SK-N-SH treated with all-trans-retinoic acid at 6 μM for 48 hours (cell line): ENCODE measurements at regions not wholly inside any gene's neighbourhood (a gene's known extent, or its start where the extent isn't known, plus 50 kb on each side); places are given as distances from the start of the nearest gene placed in this dataset.

Experiments used
- ATAC-seq: fragments of 200-7000 bp; cut with Tn5 transposase; 3 replicates; pipeline ENCODE4 v1.9.1; 2020; ENCODE audit warnings: mild to moderate bottlenecking, moderate library complexity
- ARNTL ChIP-seq: fragments of 450-650 bp; formaldehyde crosslinking; IDR thresholded peaks from 2 replicates; pipeline ENCODE4 v1.5.0; 2020; ENCODE audit warnings: low read depth, mild to moderate bottlenecking, moderate library complexity, borderline replicate concordance
- BACH2 ChIP-seq: fragments of 250-450 bp; sonication (Bioruptor Pico); IDR thresholded peaks from 2 replicates; pipeline ENCODE4 v1.9.0; 2021; ENCODE audit warnings: mild to moderate bottlenecking, borderline replicate concordance
- CREB5 ChIP-seq: fragments of 250-450 bp; sonication (Bioruptor Pico); IDR thresholded peaks from 2 replicates; pipeline ENCODE4 v1.5.1; 2020; ENCODE audit warnings: low read depth, mild to moderate bottlenecking, moderate library complexity
- CSDC2 ChIP-seq: fragments of 250-450 bp; sonication (Bioruptor Pico); IDR thresholded peaks from 2 replicates; pipeline ENCODE4 v1.5.0; 2020; ENCODE audit warnings: mild to moderate bottlenecking, moderate library complexity
- CSRNP3 ChIP-seq: fragments of 250-450 bp; sonication (Bioruptor Pico); IDR thresholded peaks from 2 replicates; pipeline ENCODE4 v1.5.1; 2021; ENCODE audit warnings: mild to moderate bottlenecking, moderate library complexity
- ESRRG ChIP-seq: fragments of 250-450 bp; sonication (Bioruptor Pico); IDR thresholded peaks from 2 replicates; pipeline ENCODE4 v1.6.1; 2021; ENCODE audit warnings: mild to moderate bottlenecking
- GLIS3 ChIP-seq: fragments of 250-450 bp; sonication (Bioruptor Pico); IDR thresholded peaks from 2 replicates; pipeline ENCODE4 v1.5.0; 2020; ENCODE audit warnings: mild to moderate bottlenecking, moderate library complexity
- ISL1 ChIP-seq: fragments of 250-450 bp; sonication (Bioruptor Pico); IDR thresholded peaks from 2 replicates; pipeline ENCODE4 v2.1.2; 2022; ENCODE audit warnings: mild to moderate bottlenecking, moderate library complexity
- OSR1 ChIP-seq: fragments of 250-450 bp; sonication (Bioruptor Pico); IDR thresholded peaks from 2 replicates; pipeline ENCODE4 v1.8.0; 2022; ENCODE audit warnings: moderate library complexity, mild to moderate bottlenecking, inconsistent platforms
- PATZ1 ChIP-seq: fragments of 250-450 bp; sonication (Bioruptor Pico); IDR thresholded peaks from 2 replicates; pipeline ENCODE4 v1.8.0; 2020; ENCODE audit warnings: mild to moderate bottlenecking, moderate library complexity, borderline replicate concordance
- POU6F1 ChIP-seq: fragments of 250-450 bp; sonication (Bioruptor Pico); IDR thresholded peaks from 2 replicates; pipeline ENCODE4 v1.8.0; 2021; ENCODE audit warnings: low read depth, mild to moderate bottlenecking, moderate library complexity, borderline replicate concordance
- RARB ChIP-seq: fragments of 250-450 bp; sonication (Bioruptor Pico); IDR thresholded peaks from 2 replicates; pipeline ENCODE4 v1.8.0; 2021; ENCODE audit warnings: mild to moderate bottlenecking, moderate library complexity
- SNAI2 ChIP-seq: fragments of 250-450 bp; sonication (Bioruptor Pico); IDR thresholded peaks from 2 replicates; pipeline ENCODE4 v1.5.0; 2020; ENCODE audit warnings: mild to moderate bottlenecking, moderate library complexity
- TCF4 ChIP-seq: fragments of 250-450 bp; sonication (Bioruptor Pico); IDR thresholded peaks from 2 replicates; pipeline ENCODE4 v1.8.0; 2021; ENCODE audit warnings: mild to moderate bottlenecking, moderate library complexity, borderline replicate concordance
- TOX ChIP-seq: fragments of 250-450 bp; sonication (Bioruptor Pico); IDR thresholded peaks from 2 replicates; pipeline ENCODE4 v1.8.0; 2021; ENCODE audit warnings: mild to moderate bottlenecking, moderate library complexity, borderline replicate concordance
- TSHZ2 ChIP-seq: fragments of 250-450 bp; sonication (Bioruptor Pico); IDR thresholded peaks from 2 replicates; pipeline ENCODE4 v1.5.0; 2020; ENCODE audit warnings: mild to moderate bottlenecking, moderate library complexity
- ZC3H10 ChIP-seq: fragments of 250-450 bp; sonication (Bioruptor Pico); IDR thresholded peaks from 2 replicates; pipeline ENCODE4 v1.5.1; 2021; ENCODE audit warnings: mild to moderate bottlenecking, moderate library complexity
- ZFP3 ChIP-seq: fragments of 250-450 bp; sonication (Bioruptor Pico); IDR thresholded peaks from 2 replicates; pipeline ENCODE4 v1.5.0; 2020; ENCODE audit warnings: mild to moderate bottlenecking, moderate library complexity
- ZFP30 ChIP-seq: fragments of 450-650 bp; formaldehyde crosslinking; IDR thresholded peaks from 2 replicates; pipeline ENCODE4 v1.5.0; 2022; ENCODE audit warnings: mild to moderate bottlenecking, moderate library complexity
- ZNF565 ChIP-seq: fragments of 450-650 bp; formaldehyde crosslinking; conservative IDR thresholded peaks from 2 replicates; pipeline ENCODE4 v1.5.0; 2020; ENCODE audit warnings: low read depth, mild to moderate bottlenecking, moderate library complexity
- ZNF70 ChIP-seq: fragments of 450-650 bp; formaldehyde crosslinking; IDR thresholded peaks from 2 replicates; pipeline ENCODE4 v1.5.0; 2020; ENCODE audit warnings: mild to moderate bottlenecking, moderate library complexity
- ZNF8 ChIP-seq: fragments of 450-650 bp; formaldehyde crosslinking; IDR thresholded peaks from 2 replicates; pipeline ENCODE4 v1.5.0; 2020; ENCODE audit warnings: mild to moderate bottlenecking, moderate library complexity

- TF ChIP-seq BACH2 (CRISPR knock-in tag) (no peak), TCF4 (CRISPR knock-in tag) (no peak), ZFP30 (CRISPR knock-in tag) (no peak), GLIS3 (no peak), ARNTL (no peak), CSRNP3 (CRISPR knock-in tag) (no peak), PATZ1 (CRISPR knock-in tag) (no peak), ZNF8 (no peak), POU6F1 (CRISPR knock-in tag) (no peak), CSDC2 (no peak), ISL1 (CRISPR knock-in tag) (no peak), ZFP3 (CRISPR knock-in tag) (no peak), TSHZ2 (CRISPR knock-in tag) (no peak), SNAI2 (CRISPR knock-in tag) (no peak), ZNF70 (no peak), RARB (CRISPR knock-in tag) (no peak), TOX (CRISPR knock-in tag) (no peak)
- ATAC-seq, result no peak
Measured at GRCh38 chr4:62292911-62293310, 1092.8 kb downstream of the ADGRL3 start.

GRCh38 chr4:62288808-62289541 lies 1088.8 kb downstream of the ADGRL3 start:
- no peak for TF ChIP-seq ARNTL
- TF ChIP-seq TSHZ2 (CRISPR knock-in tag), result peak; percentile 80
- no peak for TF ChIP-seq OSR1 (CRISPR knock-in tag)
- no peak for TF ChIP-seq TOX (CRISPR knock-in tag)
- TF ChIP-seq CSRNP3 (CRISPR knock-in tag), result peak; percentile 62; the same call in 1 of the 2 replicates
- 0 out of 2 replicates have a peak, but pooled peaks have one; percentile 30 for TF ChIP-seq SNAI2 (CRISPR knock-in tag)
- no peak for TF ChIP-seq ZNF8
- TF ChIP-seq ZFP30 (CRISPR knock-in tag), result no peak
- TF ChIP-seq ISL1 (CRISPR knock-in tag), result peak; percentile 87
- TF ChIP-seq RARB (CRISPR knock-in tag), result no peak
- TF ChIP-seq TCF4 (CRISPR knock-in tag), result peak; percentile 94
- TF ChIP-seq ZC3H10 (CRISPR knock-in tag), result no peak
- no peak for TF ChIP-seq GLIS3
- no peak for TF ChIP-seq CREB5 (CRISPR knock-in tag)
- TF ChIP-seq ZNF565, result no peak
- TF ChIP-seq ESRRG, result no peak
- peak; percentile 76 for ATAC-seq
